HuH-7 (cell line): ENCODE measurements at regions not wholly inside any gene's neighbourhood (a gene's known extent, or its start where the extent isn't known, plus 50 kb on each side); places are given as distances from the start of the nearest gene placed in this dataset.

Source experiments
- DNase-seq: peaks from one replicate; pipeline ENCODE4 v3.0.0; 2011; ENCODE audit warnings: low spot score

- no peak for DNase-seq
Measured at GRCh38 chr3:180092889-180093288, 56.2 kb upstream of the PEX5L start.

GRCh38 chr3:180093535-180093934 lies 56.8 kb upstream of the PEX5L start:
- DNase-seq, result no peak

GRCh38 chr3:180097626-180098025 lies 60.9 kb upstream of the PEX5L start:
- no peak for DNase-seq

- no peak for DNase-seq
Measured at GRCh38 chr3:180102134-180102533, 65.4 kb upstream of the PEX5L start.

- no peak for DNase-seq
Measured at GRCh38 chr3:180102604-180103003, 65.9 kb upstream of the PEX5L start.

GRCh38 chr3:180116203-180116602 lies 79.5 kb upstream of the PEX5L start:
- no peak for DNase-seq

GRCh38 chr3:180116658-180117057 lies 79.9 kb upstream of the PEX5L start:
- DNase-seq, result no peak

GRCh38 chr3:180117381-180118163 lies 80.8 kb upstream of the PEX5L start:
- DNase-seq, result no peak

GRCh38 chr3:180119567-180119966 lies 82.8 kb upstream of the PEX5L start:
- DNase-seq, result no peak

GRCh38 chr3:180123928-180124327 lies 87.2 kb upstream of the PEX5L start:
- DNase-seq, result no peak

- DNase-seq, result no peak
Measured at GRCh38 chr3:180131169-180131568, 94.4 kb upstream of the PEX5L start.

- no peak for DNase-seq
Measured at GRCh38 chr3:180135101-180135500, 98.4 kb upstream of the PEX5L start.

- no peak for DNase-seq
Measured at GRCh38 chr3:180138871-180139270, 102.1 kb upstream of the PEX5L start.

- DNase-seq, result no peak
Measured at GRCh38 chr3:180142041-180142440, 105.3 kb upstream of the PEX5L start.

- no peak for DNase-seq
Measured at GRCh38 chr3:180142472-180142871, 105.7 kb upstream of the PEX5L start.

- no peak for DNase-seq
Measured at GRCh38 chr3:180161770-180162169, 125.0 kb upstream of the PEX5L start.

GRCh38 chr3:180175572-180175971 lies 138.8 kb upstream of the PEX5L start:
- DNase-seq, result no peak

GRCh38 chr3:180176059-180176458 lies 139.3 kb upstream of the PEX5L start:
- no peak for DNase-seq

- DNase-seq, result no peak
Measured at GRCh38 chr3:180177255-180177654, 140.5 kb upstream of the PEX5L start.

- no peak for DNase-seq
Measured at GRCh38 chr3:180179562-180179961, 142.8 kb upstream of the PEX5L start.

GRCh38 chr3:180180795-180181194 lies 144.1 kb upstream of the PEX5L start:
- no peak for DNase-seq

- DNase-seq, result no peak
Measured at GRCh38 chr3:180181387-180181786, 144.7 kb upstream of the PEX5L start.

GRCh38 chr3:180183346-180183745 lies 146.6 kb upstream of the PEX5L start:
- DNase-seq, result no peak

GRCh38 chr3:180184816-180185215 lies 148.1 kb upstream of the PEX5L start:
- DNase-seq, result no peak
